GM18907 (cell line): ENCODE measurements at regions not wholly inside any gene's neighbourhood (a gene's known extent, or its start where the extent isn't known, plus 50 kb on each side); places are given as distances from the start of the nearest gene placed in this dataset.
"Not testable (repeated sequence)": the region's sequence is repeated elsewhere in the genome, so short reads cannot be mapped to it uniquely, and the experiment has no call there.

Source experiments
- ATAC-seq: cut with Tn5 transposase; IDR thresholded peaks from one replicate; pipeline ENCODE4 v1.9.1; 2021; ENCODE audit warnings: mild to moderate bottlenecking, moderate library complexity; ENCODE audit not compliant: unreplicated experiment

- no peak for ATAC-seq
These were observed 50.8 kb upstream of the BEND6 start for GRCh38 chr6:56904068-56904467.

- no peak for ATAC-seq
These were observed 52.1 kb upstream of the BEND6 start for GRCh38 chr6:56902641-56903464.

- ATAC-seq: no peak
These were observed 54.1 kb upstream of the BEND6 start for GRCh38 chr6:56900784-56901183.

- no peak for ATAC-seq
These were observed 55.2 kb upstream of the BEND6 start for GRCh38 chr6:56899753-56900152.

- ATAC-seq: no peak
These were observed 55.6 kb upstream of the BEND6 start for GRCh38 chr6:56899311-56899710.

- ATAC-seq: no peak
These were observed 56.9 kb upstream of the BEND6 start for GRCh38 chr6:56897789-56898529.

GRCh38 chr6:56891754-56892153, 63.2 kb upstream of the BEND6 start:
- no peak for ATAC-seq

GRCh38 chr6:56890683-56891429, 64.1 kb upstream of the BEND6 start:
- ATAC-seq: peak; percentile 98

- no peak for ATAC-seq
These were observed 64.8 kb upstream of the BEND6 start for GRCh38 chr6:56890066-56890465.

GRCh38 chr6:56889492-56889891, 65.4 kb upstream of the BEND6 start:
- no peak for ATAC-seq

GRCh38 chr6:56888687-56889086, 66.2 kb upstream of the BEND6 start:
- ATAC-seq: no peak

GRCh38 chr6:56887086-56887485, 67.8 kb upstream of the BEND6 start:
- no peak for ATAC-seq

- ATAC-seq: no peak
These were observed 77.0 kb upstream of the BEND6 start for GRCh38 chr6:56877922-56878321.

- no peak for ATAC-seq
These were observed 78.9 kb upstream of the BEND6 start for GRCh38 chr6:56875961-56876360.

- no peak for ATAC-seq
These were observed 79.4 kb upstream of the BEND6 start for GRCh38 chr6:56875523-56875922.

- no peak for ATAC-seq
These were observed 80.6 kb upstream of the BEND6 start for GRCh38 chr6:56874328-56874727.

GRCh38 chr6:56870053-56870452, 84.9 kb upstream of the BEND6 start:
- ATAC-seq: not testable (repeated sequence)

- no peak for ATAC-seq
These were observed 85.6 kb upstream of the BEND6 start for GRCh38 chr6:56869346-56869745.

- ATAC-seq: no peak
These were observed 86.2 kb upstream of the BEND6 start for GRCh38 chr6:56868687-56869086.

- ATAC-seq: no peak
These were observed 87.9 kb upstream of the BEND6 start for GRCh38 chr6:56866917-56867522.
